ENCODE measurements at regions not wholly inside any gene's neighbourhood (a gene's known extent, or its start where the extent isn't known, plus 50 kb on each side); places are given as distances from the start of the nearest gene placed in this dataset.

DNA sequence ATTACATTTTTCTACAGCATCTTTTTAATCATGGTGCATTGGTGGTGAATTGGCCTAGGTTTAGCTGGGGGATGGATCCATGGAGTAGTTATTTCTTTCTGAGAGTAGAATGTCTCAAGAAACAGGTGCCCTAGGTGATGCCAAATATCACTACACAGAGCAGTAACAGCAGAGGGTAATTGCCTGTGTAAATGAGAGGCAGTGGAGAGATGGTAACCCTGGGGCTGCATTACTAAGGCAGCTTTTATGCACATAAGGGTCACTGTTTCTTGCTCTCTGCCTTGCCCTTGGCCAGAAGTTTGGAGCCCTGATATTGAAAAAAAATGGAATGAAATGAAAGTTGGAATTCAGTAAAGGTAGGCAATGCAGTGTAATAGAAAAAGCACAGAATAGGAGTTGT is 604.0 kb downstream of the NOVA1 start:
- no peak for DNase-seq (ENCODE audit: low read depth)
- TF ChIP-seq, protein P1, sequence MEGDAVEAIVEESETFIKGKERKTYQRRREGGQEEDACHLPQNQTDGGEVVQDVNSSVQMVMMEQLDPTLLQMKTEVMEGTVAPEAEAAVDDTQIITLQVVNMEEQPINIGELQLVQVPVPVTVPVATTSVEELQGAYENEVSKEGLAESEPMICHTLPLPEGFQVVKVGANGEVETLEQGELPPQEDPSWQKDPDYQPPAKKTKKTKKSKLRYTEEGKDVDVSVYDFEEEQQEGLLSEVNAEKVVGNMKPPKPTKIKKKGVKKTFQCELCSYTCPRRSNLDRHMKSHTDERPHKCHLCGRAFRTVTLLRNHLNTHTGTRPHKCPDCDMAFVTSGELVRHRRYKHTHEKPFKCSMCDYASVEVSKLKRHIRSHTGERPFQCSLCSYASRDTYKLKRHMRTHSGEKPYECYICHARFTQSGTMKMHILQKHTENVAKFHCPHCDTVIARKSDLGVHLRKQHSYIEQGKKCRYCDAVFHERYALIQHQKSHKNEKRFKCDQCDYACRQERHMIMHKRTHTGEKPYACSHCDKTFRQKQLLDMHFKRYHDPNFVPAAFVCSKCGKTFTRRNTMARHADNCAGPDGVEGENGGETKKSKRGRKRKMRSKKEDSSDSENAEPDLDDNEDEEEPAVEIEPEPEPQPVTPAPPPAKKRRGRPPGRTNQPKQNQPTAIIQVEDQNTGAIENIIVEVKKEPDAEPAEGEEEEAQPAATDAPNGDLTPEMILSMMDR (IDR thresholded peaks at IDR 0.05; ENCODE audit: insufficient read depth, low read depth, low read length, missing control alignments) = no peak
- no peak overlapping the region for H3K4me3 ChIP-seq (ENCODE audit: low read length)

GRCh38 chr14:25988536-25988935 is 609.3 kb downstream of the NOVA1 start:
- H3K4me3 ChIP-seq (ENCODE audit: low read length) = no peak overlapping the region
- TF ChIP-seq, protein P1 (IDR thresholded peaks at IDR 0.05; ENCODE audit: insufficient read depth, low read depth, low read length, missing control alignments) = no peak
- no peak for DNase-seq (ENCODE audit: low read depth)

DNA sequence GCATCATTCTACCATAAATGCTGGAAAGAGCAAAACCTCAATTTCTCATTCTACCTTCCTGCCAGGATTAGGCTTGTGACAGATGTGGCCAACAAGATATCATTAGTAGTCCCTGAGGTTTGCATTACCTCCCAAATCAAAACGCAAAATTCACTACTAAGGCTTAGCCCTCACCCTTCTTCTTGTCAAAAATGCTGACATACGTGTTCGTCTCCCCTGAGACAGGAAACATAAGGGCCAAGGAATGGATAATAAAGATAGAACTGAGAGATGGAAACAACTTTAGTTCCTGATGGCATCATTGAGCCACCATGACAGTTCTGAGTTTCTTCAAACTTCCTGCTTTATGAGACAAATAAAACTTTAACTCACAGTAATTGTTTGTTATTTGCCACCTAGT is 642.1 kb downstream of the NOVA1 start:
- no peak for DNase-seq (ENCODE audit: low read depth)
- no peak overlapping the region for H3K4me3 ChIP-seq (ENCODE audit: low read length)
- TF ChIP-seq, protein P1 (IDR thresholded peaks at IDR 0.05; ENCODE audit: insufficient read depth, low read depth, low read length, missing control alignments) = no peak

DNA sequence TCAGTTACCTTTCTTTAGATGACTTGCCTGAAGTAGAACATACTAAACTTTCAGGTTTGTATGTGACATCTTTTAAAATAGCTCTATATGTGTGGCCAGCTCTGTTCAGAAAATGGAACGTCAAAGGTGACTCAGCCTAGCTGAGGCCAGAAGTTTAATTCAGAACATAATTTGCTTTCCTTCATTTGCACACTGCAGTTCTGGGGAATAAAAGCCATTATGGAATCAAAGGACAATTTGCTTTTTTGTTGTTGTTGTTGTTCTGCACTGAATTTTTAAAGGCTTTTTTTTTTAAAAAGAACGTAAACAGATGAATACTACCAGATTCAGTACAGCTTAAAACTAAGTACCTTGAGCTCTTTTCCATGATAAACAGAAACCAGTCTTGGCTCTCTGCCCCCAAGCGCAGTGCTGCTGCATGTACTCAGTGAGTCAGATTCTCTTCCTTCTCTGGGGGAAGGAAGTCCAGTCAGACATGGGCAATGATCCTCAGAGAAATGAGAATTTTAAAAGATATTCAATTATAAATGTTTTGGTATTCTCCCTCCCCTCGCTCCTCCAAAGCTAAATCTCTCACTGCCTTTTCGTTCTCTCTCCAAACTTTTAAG is 644.2 kb downstream of the NOVA1 start:
- H3K4me3 ChIP-seq (ENCODE audit: low read length) = no peak overlapping the region
- TF ChIP-seq, protein P1 (IDR thresholded peaks at IDR 0.05; ENCODE audit: insufficient read depth, low read depth, low read length, missing control alignments) = no peak
- peak; percentile 81 for DNase-seq (ENCODE audit: low read depth)

DNA sequence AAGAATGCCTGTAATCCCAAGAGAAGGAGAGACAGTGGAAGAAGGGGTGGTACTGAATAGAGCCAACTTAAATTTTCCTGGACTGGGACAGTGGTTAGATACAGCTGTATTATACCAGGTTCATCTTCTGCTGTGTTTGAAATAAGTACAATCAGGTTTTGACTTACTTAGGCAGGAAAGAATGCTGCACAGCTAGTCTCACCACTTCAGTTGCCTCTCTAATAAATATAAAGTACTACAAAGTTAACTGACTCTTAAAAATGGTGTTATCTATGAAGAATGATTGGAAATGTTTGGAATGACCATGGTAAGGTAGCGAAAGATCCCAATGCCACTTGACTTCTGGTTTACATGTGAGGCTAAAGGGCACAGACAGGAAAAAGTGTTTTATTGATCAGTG is 652.1 kb downstream of the NOVA1 start:
- no peak overlapping the region for H3K4me3 ChIP-seq (ENCODE audit: low read length)
- DNase-seq (ENCODE audit: low read depth) = peak; percentile 42
- TF ChIP-seq, protein P1 (IDR thresholded peaks at IDR 0.05; ENCODE audit: insufficient read depth, low read depth, low read length, missing control alignments) = no peak

DNA sequence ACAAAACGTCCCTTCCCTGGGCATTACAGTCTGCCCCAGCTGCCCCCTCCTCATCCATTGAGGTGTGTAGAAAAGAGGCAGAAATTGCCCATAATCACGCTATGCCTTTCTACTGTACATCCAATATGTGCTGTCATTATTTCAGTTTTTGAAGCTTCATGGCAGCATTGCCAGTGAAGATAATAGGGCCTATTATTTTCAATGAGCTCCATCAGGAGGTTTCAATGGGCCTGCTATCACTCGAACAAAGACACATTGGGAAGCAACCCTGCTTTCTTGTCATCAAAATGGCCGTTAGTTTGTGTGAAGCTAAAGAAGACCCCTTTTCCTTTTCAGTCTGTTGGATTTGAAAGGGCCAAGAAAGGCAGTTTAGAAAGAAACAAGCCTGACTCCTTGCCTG is 653.8 kb downstream of the NOVA1 start:
- TF ChIP-seq, protein P1 (IDR thresholded peaks at IDR 0.05; ENCODE audit: insufficient read depth, low read depth, low read length, missing control alignments) = no peak
- H3K4me3 ChIP-seq (ENCODE audit: low read length) = no peak overlapping the region
- DNase-seq (ENCODE audit: low read depth) = no peak

DNA sequence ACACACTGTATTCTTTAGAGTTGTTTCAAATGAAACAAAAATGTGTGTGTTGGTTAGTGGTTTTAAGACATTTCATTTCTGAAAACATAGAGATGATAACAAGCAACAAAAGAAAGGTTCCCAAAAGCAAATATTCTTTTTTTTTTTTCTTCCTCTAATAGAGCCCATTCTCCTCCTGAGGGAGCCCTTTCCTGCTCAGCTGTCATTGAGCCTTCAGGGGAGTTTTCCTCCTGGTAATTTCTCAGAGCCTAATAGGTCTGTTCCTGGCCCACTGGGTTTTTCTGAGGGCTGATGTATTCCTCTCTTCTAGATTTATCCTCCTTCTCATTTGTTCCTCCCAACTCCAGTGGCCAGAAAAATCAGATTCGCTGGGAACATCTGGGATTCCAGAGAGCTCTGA is 654.5 kb downstream of the NOVA1 start:
- H3K4me3 ChIP-seq (ENCODE audit: low read length) = no peak overlapping the region
- no peak for DNase-seq (ENCODE audit: low read depth)
- TF ChIP-seq, protein P1 (IDR thresholded peaks at IDR 0.05; ENCODE audit: insufficient read depth, low read depth, low read length, missing control alignments) = no peak

All from epithelial cell of esophagus (primary cell).